ENCODE measurements at regions not wholly inside any gene's neighbourhood (a gene's known extent, or its start where the extent isn't known, plus 50 kb on each side); places are given as distances from the start of the nearest gene placed in this dataset. TPM values are rescaled to one million over a fixed set of nuclear protein-coding genes. Genes with fewer than 3 reads are reported as not detected.

Small RNA genes in the stretch of these regions (small RNA-seq; reads per million reads assigned to genes)
- gene RN7SKP31 (ENCODE audit: insufficient read depth) (not detected), gene RNU6-985P (ENCODE audit: insufficient read depth) (not detected)

Data from neuronal stem cell (in vitro differentiated cells).